Activated T-cell treated with anti-CD3 and anti-CD28 coated beads for 1 hour (primary cell): ENCODE measurements at regions not wholly inside any gene's neighbourhood (a gene's known extent, or its start where the extent isn't known, plus 50 kb on each side); places are given as distances from the start of the nearest gene placed in this dataset.

ENCODE experiments used
- DNase-seq: peaks from one replicate; pipeline ENCODE4 v3.0.0-alpha.2; 2020; ENCODE audit warnings: low read depth

GRCh38 chr11:26037716-26038115 is 294.2 kb upstream of the ANO3 start:
- DNase-seq: no peak

- DNase-seq: no peak
Observed at GRCh38 chr11:26040339-26040738, 291.6 kb upstream of the ANO3 start.

GRCh38 chr11:26042113-26042512 is 289.8 kb upstream of the ANO3 start:
- no peak for DNase-seq

GRCh38 chr11:26043665-26044064 is 288.3 kb upstream of the ANO3 start:
- no peak for DNase-seq

- no peak for DNase-seq
Observed at GRCh38 chr11:26044389-26044788, 287.5 kb upstream of the ANO3 start.

- no peak for DNase-seq
Observed at GRCh38 chr11:26045082-26045481, 286.8 kb upstream of the ANO3 start.

- DNase-seq: no peak
Observed at GRCh38 chr11:26048271-26048670, 283.7 kb upstream of the ANO3 start.

GRCh38 chr11:26053966-26054365 is 278.0 kb upstream of the ANO3 start:
- no peak for DNase-seq

GRCh38 chr11:26062660-26063059 is 269.3 kb upstream of the ANO3 start:
- DNase-seq: no peak

- no peak for DNase-seq
Observed at GRCh38 chr11:26063915-26064314, 268.0 kb upstream of the ANO3 start.

GRCh38 chr11:26065944-26066343 is 266.0 kb upstream of the ANO3 start:
- no peak for DNase-seq

GRCh38 chr11:26070714-26071380 is 261.1 kb upstream of the ANO3 start:
- DNase-seq: no peak

GRCh38 chr11:26072614-26073153 is 259.2 kb upstream of the ANO3 start:
- DNase-seq: no peak

- no peak for DNase-seq
Observed at GRCh38 chr11:26073646-26074045, 258.3 kb upstream of the ANO3 start.

GRCh38 chr11:26076233-26076990 is 255.5 kb upstream of the ANO3 start:
- no peak for DNase-seq

GRCh38 chr11:26078231-26078821 is 253.6 kb upstream of the ANO3 start:
- no peak for DNase-seq

GRCh38 chr11:26084313-26084712 is 247.6 kb upstream of the ANO3 start:
- DNase-seq: no peak

GRCh38 chr11:26086028-26086427 is 245.9 kb upstream of the ANO3 start:
- no peak for DNase-seq

GRCh38 chr11:26087120-26087935 is 244.6 kb upstream of the ANO3 start:
- no peak for DNase-seq

GRCh38 chr11:26088391-26088790 is 243.5 kb upstream of the ANO3 start:
- no peak for DNase-seq

- no peak for DNase-seq
Observed at GRCh38 chr11:26090651-26091050, 241.3 kb upstream of the ANO3 start.

GRCh38 chr11:26093206-26093605 is 238.7 kb upstream of the ANO3 start:
- no peak for DNase-seq
